CD14-positive monocyte (primary cell): ENCODE measurements at regions not wholly inside any gene's neighbourhood (a gene's known extent, or its start where the extent isn't known, plus 50 kb on each side); places are given as distances from the start of the nearest gene placed in this dataset.

ENCODE experiments used
- DNase-seq, 3 donors: peaks; one replicate each; pipeline ENCODE4 v3.0.0-alpha.2; 2011 to 2022
- H2AFZ ChIP-seq: 2 replicates; pipeline ENCODE4 v1.6.0; 2012; ENCODE audit warnings: mild to moderate bottlenecking, low read depth, low read length, inconsistent platforms; ENCODE audit not compliant: insufficient read depth, poor library complexity, severe bottlenecking
- H3K27ac ChIP-seq, 2 donors: 1 replicate in 1 of 2; 2 replicates in 1 of 2; pipeline ENCODE4 v1.5.1; 2012 to 2013; ENCODE audit warnings: low read length in 2 of 2, control low read depth in 1 of 2, inconsistent platforms in 1 of 2, low read depth in 1 of 2, mild to moderate bottlenecking in 1 of 2
- H3K27me3 ChIP-seq, 2 donors: one replicate each; pipeline versions ENCODE4 v1.6.0 to v1.6.1; 2011 to 2013; ENCODE audit warnings: low read length in 2 of 2; ENCODE audit not compliant: control insufficient read depth in 2 of 2, insufficient read depth in 2 of 2
- H3K36me3 ChIP-seq, 2 donors: replicated peaks in 1 of 2; 1 replicate in 1 of 2; 2 replicates in 1 of 2; pipeline versions ENCODE4 v1.5.1 to v1.6.1; 2012 to 2013; ENCODE audit warnings: low read length in 2 of 2, control low read depth in 1 of 2, inconsistent platforms in 1 of 2, mild to moderate bottlenecking in 1 of 2; ENCODE audit not compliant: insufficient read depth in 2 of 2, control insufficient read depth in 1 of 2
- H3K4me1 ChIP-seq, 2 donors: 1 replicate in 1 of 2; 2 replicates in 1 of 2; pipeline versions ENCODE4 v1.5.1 to v1.6.1; 2012 to 2013; ENCODE audit warnings: low read length in 2 of 2, control low read depth in 1 of 2, inconsistent platforms in 1 of 2, mild to moderate bottlenecking in 1 of 2, moderate library complexity in 1 of 2; ENCODE audit not compliant: insufficient read depth in 2 of 2, control insufficient read depth in 1 of 2
- H3K4me2 ChIP-seq: replicated peaks from 2 replicates; pipeline ENCODE3; 2012; ENCODE audit warnings: low read length, moderate library complexity, mild to moderate bottlenecking; ENCODE audit not compliant: poor library complexity, severe bottlenecking; ENCODE audit errors: extremely low read depth
- H3K4me3 ChIP-seq, 3 experiments: fragments of 200-600 bp in 1 of 3; sonication (generic) in 1 of 3; replicated peaks in 1 of 3; 1 replicate in 2 of 3; 2 replicates in 1 of 3; pipeline ENCODE4 v1.5.1; 2011 to 2013; ENCODE audit warnings: low read length in 3 of 3, mild to moderate bottlenecking in 3 of 3, control low read depth in 2 of 3, low read depth in 2 of 3, inconsistent platforms in 1 of 3, moderate library complexity in 1 of 3
- H3K79me2 ChIP-seq: 2 replicates; pipeline ENCODE4 v1.6.0; 2012; ENCODE audit warnings: mild to moderate bottlenecking, control low read depth, inconsistent platforms, low read length, moderate library complexity; ENCODE audit not compliant: insufficient read depth
- H3K9ac ChIP-seq: 2 replicates; pipeline ENCODE4 v1.6.0; 2017; ENCODE audit warnings: low read length, mild to moderate bottlenecking; ENCODE audit not compliant: insufficient read depth, poor library complexity, severe bottlenecking
- H3K9me3 ChIP-seq, 2 donors: replicated peaks in 1 of 2; 1 replicate in 1 of 2; 2 replicates in 1 of 2; pipeline versions ENCODE4 v1.5.1 to v1.6.1; 2012 to 2013; ENCODE audit warnings: low read length in 2 of 2, control low read depth in 1 of 2; ENCODE audit not compliant: control insufficient read depth in 1 of 2, insufficient read depth in 1 of 2
- H4K20me1 ChIP-seq: 2 replicates; pipeline ENCODE4 v1.6.0; 2012; ENCODE audit warnings: mild to moderate bottlenecking, low read length, control low read depth, moderate library complexity; ENCODE audit not compliant: insufficient read depth
- H3K27ac Mint-ChIP-seq, 7 donors: one replicate each; pipeline ENCODE4 v1.8.0; 2020; ENCODE audit warnings: mild to moderate bottlenecking in 7 of 7, mixed read lengths in 7 of 7, moderate library complexity in 6 of 7, inconsistent platforms in 2 of 7
- H3K27me3 Mint-ChIP-seq, 3 donors: one replicate each; pipeline ENCODE4 v1.8.0; 2021 to 2022; ENCODE audit warnings: low read depth in 3 of 3, mild to moderate bottlenecking in 3 of 3, mixed read lengths in 3 of 3, moderate library complexity in 3 of 3, inconsistent platforms in 1 of 3
- H3K36me3 Mint-ChIP-seq, 2 donors: one replicate each; pipeline ENCODE4 v1.8.0; 2020; ENCODE audit warnings: mixed read lengths in 2 of 2, inconsistent platforms in 1 of 2, mild to moderate bottlenecking in 1 of 2
- H3K4me1 Mint-ChIP-seq: one replicate; pipeline ENCODE4 v1.8.0; 2020; ENCODE audit warnings: mild to moderate bottlenecking, mixed read lengths
- H3K4me3 Mint-ChIP-seq, 2 donors: one replicate each; pipeline ENCODE4 v1.8.0; 2020; ENCODE audit warnings: mild to moderate bottlenecking in 2 of 2, mixed read lengths in 2 of 2, moderate library complexity in 1 of 2
- H3K9me3 Mint-ChIP-seq, 7 donors: one replicate each; pipeline ENCODE4 v1.8.0; 2020 to 2022; ENCODE audit warnings: mixed read lengths in 7 of 7, mild to moderate bottlenecking in 6 of 7, moderate library complexity in 6 of 7, inconsistent platforms in 2 of 7
- CTCF ChIP-seq: fragments of 200-600 bp; IDR thresholded peaks from one replicate; pipeline ENCODE4 v1.8.0; 2022; ENCODE audit warnings: antibody characterized with exemption, mild to moderate bottlenecking
- WGBS: methylation state at CpG from one replicate; pipeline ENCODE4 v1.1.5; 2013; ENCODE audit warnings: missing lambda C conversion rate; ENCODE audit not compliant: insufficient coverage; 5-methylcytosine and 5-hydroxymethylcytosine counted together
- intact Hi-C, 2 donors: fragments of 100-400 bp; cut with micrococcal nuclease; formaldehyde crosslinking; loops; one replicate each; pipeline versions ENCODE4 v1.15.0 to v1.15.1; 2023

DNA sequence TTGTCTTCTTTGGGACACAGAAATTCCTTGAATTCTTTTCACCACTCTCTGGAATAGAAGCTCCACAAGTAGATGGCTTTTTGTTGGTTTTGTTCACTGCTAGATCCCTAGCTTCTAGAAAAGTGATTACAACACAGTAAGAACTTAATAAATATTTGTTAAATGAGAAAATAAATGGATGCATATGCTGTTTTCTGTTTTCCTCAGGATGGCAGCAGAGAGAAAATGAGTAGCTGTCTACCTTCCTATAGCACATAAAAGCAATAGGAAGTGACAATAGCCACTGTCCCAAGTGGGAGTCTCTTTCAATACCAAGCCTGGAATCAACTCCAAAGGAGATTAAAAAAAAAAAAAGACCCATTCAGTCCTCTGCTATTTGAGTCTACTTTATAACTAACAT, 100.6 kb upstream of the NREP start:
- Mint-ChIP-seq H3K4me3 (no peak overlapping the region), H3K36me3 (no peaks in the 10 kb centered on the region), H3K4me1 (no peaks in the 10 kb centered on the region), H3K27me3 (peaks cover 0 to 1% (median 0%) of the 10 kb centered on the region in 3 donors), H3K27ac (peak overlapping the region in 1 of 7 donors; percentile 11), H3K9me3 (no peaks in the 10 kb centered on the region)
- no peaks in the 10 kb centered on the region for H4K20me1 ChIP-seq
- no peaks in the 10 kb centered on the region for H3K4me1 ChIP-seq
- H3K27me3 ChIP-seq: no peaks in the 10 kb centered on the region
- no peak for TF ChIP-seq CTCF
- H3K4me2 ChIP-seq: no peak overlapping the region
- no peak overlapping the region for H3K27ac ChIP-seq
- no peak overlapping the region for H3K9ac ChIP-seq
- no peaks in the 10 kb centered on the region for H3K79me2 ChIP-seq
- no peaks in the 10 kb centered on the region for H3K36me3 ChIP-seq
- DNase-seq: no peak
- no peak overlapping the region for H2AFZ ChIP-seq
- intact Hi-C loops: no loop called here
- no peak overlapping the region for H3K4me3 ChIP-seq
- no peaks in the 10 kb centered on the region for H3K9me3 ChIP-seq

DNA sequence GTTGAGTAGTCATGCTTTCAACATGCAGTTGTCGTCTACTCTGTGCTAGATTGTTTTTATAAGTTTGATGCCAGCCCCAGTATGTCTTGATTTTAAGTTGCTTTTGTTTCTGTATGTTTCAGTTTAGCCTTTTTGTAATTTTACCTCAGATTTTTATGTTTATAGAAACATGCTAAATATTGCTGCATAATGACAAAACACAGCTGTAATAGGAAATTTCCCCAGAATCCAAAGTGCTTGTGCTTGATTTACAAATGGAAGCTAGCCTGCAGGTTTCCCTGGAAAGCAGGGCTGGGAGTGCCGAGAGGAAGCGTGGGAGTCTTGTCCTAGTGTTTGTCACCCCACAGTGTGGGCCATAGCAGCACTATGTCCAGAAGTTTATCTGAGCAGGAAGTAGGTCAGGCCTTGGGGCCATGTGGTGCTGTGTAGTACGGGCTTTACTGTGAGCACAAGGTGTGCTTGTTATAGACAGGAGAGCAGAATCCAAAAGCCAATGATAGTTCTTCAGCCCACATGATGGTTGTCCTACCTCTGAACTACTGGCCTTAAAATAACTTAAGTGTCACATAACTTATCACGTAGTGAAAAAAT, 100.0 kb upstream of the NREP start:
- DNase-seq: no peak
- H3K9me3 Mint-ChIP-seq: no peaks in the 10 kb centered on the region
- H3K27ac ChIP-seq: no peak overlapping the region
- H3K36me3 Mint-ChIP-seq: no peaks in the 10 kb centered on the region
- no peaks in the 10 kb centered on the region for H3K4me1 Mint-ChIP-seq
- peaks cover 0 to 1% (median 0%) of the 10 kb centered on the region in 3 donors for H3K27me3 Mint-ChIP-seq
- intact Hi-C loops: no loop called here
- H3K27ac Mint-ChIP-seq: peak overlapping the region in 1 of 7 donors; percentile 8
- no peaks in the 10 kb centered on the region for H3K36me3 ChIP-seq
- H3K4me3 ChIP-seq: no peak overlapping the region
- no peaks in the 10 kb centered on the region for H3K9me3 ChIP-seq
- TF ChIP-seq CTCF: no peak
- no peaks in the 10 kb centered on the region for H3K27me3 ChIP-seq
- no peak overlapping the region for H2AFZ ChIP-seq
- H3K4me3 Mint-ChIP-seq: no peak overlapping the region
- no peaks in the 10 kb centered on the region for H3K79me2 ChIP-seq
- no peaks in the 10 kb centered on the region for H4K20me1 ChIP-seq
- H3K4me2 ChIP-seq: no peak overlapping the region
- 95% methylated on average over 3 of the region's 5 CpGs for WGBS
- H3K9ac ChIP-seq: no peak overlapping the region
- no peaks in the 10 kb centered on the region for H3K4me1 ChIP-seq
